CD4-positive, alpha-beta T cell treated with Interleukin-17A for 4 hours (primary cell): ENCODE measurements at regions not wholly inside any gene's neighbourhood (a gene's known extent, or its start where the extent isn't known, plus 50 kb on each side); places are given as distances from the start of the nearest gene placed in this dataset.
A peak's percentile ranks its signal among the peaks of the same experiment; 100 is the strongest.

Source experiments
- DNase-seq: peaks from one replicate; pipeline ENCODE4 v3.0.0-alpha.2; 2020; ENCODE audit warnings: mixed read lengths

GRCh38 chr6:144335311-144335861 is 50.3 kb downstream of the UTRN start:
- DNase-seq = peak; percentile 17

GRCh38 chr6:144335914-144336313 is 50.8 kb downstream of the UTRN start:
- DNase-seq = peak; percentile 58

- DNase-seq = no peak
Measured at GRCh38 chr6:144336900-144337299, 51.8 kb downstream of the UTRN start.

- no peak for DNase-seq
Measured at GRCh38 chr6:144338474-144338873, 53.3 kb downstream of the UTRN start.

- no peak for DNase-seq
Measured at GRCh38 chr6:144338951-144339700, 54.0 kb downstream of the UTRN start.

GRCh38 chr6:144339859-144340452 is 54.8 kb downstream of the UTRN start:
- no peak for DNase-seq

GRCh38 chr6:144340541-144341371 is 55.6 kb downstream of the UTRN start:
- no peak for DNase-seq

- peak; percentile 24 for DNase-seq
Measured at GRCh38 chr6:144341831-144342527, 56.8 kb downstream of the UTRN start.

- DNase-seq = peak; percentile 65
Measured at GRCh38 chr6:144343701-144344428, 58.7 kb downstream of the UTRN start.

- peak; percentile 53 for DNase-seq
Measured at GRCh38 chr6:144344646-144345045, 59.5 kb downstream of the UTRN start.

- DNase-seq = no peak
Measured at GRCh38 chr6:144345451-144345850, 60.3 kb downstream of the UTRN start.

- DNase-seq = no peak
Measured at GRCh38 chr6:144346719-144347447, 61.7 kb downstream of the UTRN start.

GRCh38 chr6:144347448-144347759 is 62.3 kb downstream of the UTRN start:
- DNase-seq = no peak

GRCh38 chr6:144347933-144348332 is 62.8 kb downstream of the UTRN start:
- no peak for DNase-seq

GRCh38 chr6:144349690-144350527 is 64.8 kb downstream of the UTRN start:
- DNase-seq = peak; percentile 20

- DNase-seq = no peak
Measured at GRCh38 chr6:144350528-144350880, 65.4 kb downstream of the UTRN start.

- DNase-seq = peak; percentile 64
Measured at GRCh38 chr6:144351379-144352127, 66.4 kb downstream of the UTRN start.

GRCh38 chr6:144352331-144352730 is 67.2 kb downstream of the UTRN start:
- DNase-seq = no peak

- DNase-seq = peak; percentile 26
Measured at GRCh38 chr6:144353871-144354314, 68.8 kb downstream of the UTRN start.

- DNase-seq = no peak
Measured at GRCh38 chr6:144359783-144360182, 74.6 kb downstream of the UTRN start.
